H9 (cell line): ENCODE measurements at regions not wholly inside any gene's neighbourhood (a gene's known extent, or its start where the extent isn't known, plus 50 kb on each side); places are given as distances from the start of the nearest gene placed in this dataset.

Source experiments
- DNase-seq: peaks from one replicate; pipeline ENCODE4 v3.0.0-alpha.2; 2017
- H2AFZ ChIP-seq: one replicate; pipeline ENCODE4 v1.6.1; 2013; ENCODE audit warnings: mild to moderate bottlenecking, low read length, control low read depth, moderate library complexity
- H2AK5ac ChIP-seq: 2 replicates; pipeline ENCODE4 v1.6.1; 2013; ENCODE audit warnings: low read length, control low read depth, mixed read lengths; ENCODE audit not compliant: insufficient read length
- H2BK120ac ChIP-seq: one replicate; pipeline ENCODE4 v1.6.1; 2013; ENCODE audit warnings: low read depth, mild to moderate bottlenecking, low read length, control low read depth, inconsistent platforms; ENCODE audit not compliant: poor library complexity, severe bottlenecking
- H2BK12ac ChIP-seq: 2 replicates; pipeline ENCODE4 v1.6.1; 2013; ENCODE audit warnings: low read length, control low read depth, mixed read lengths, low read depth; ENCODE audit not compliant: insufficient read length
- H2BK15ac ChIP-seq: 2 replicates; pipeline ENCODE4 v1.6.1; 2013; ENCODE audit warnings: low read depth, low read length, control low read depth
- H2BK20ac ChIP-seq: one replicate; pipeline ENCODE4 v1.6.1; 2013; ENCODE audit warnings: low read depth, mild to moderate bottlenecking, low read length, control low read depth, inconsistent platforms; ENCODE audit not compliant: poor library complexity, severe bottlenecking
- H2BK5ac ChIP-seq: 2 replicates; pipeline ENCODE4 v1.6.1; 2013; ENCODE audit warnings: low read length, control low read depth, mixed read lengths; ENCODE audit not compliant: insufficient read length
- H3K14ac ChIP-seq: 2 replicates; pipeline ENCODE4 v1.6.1; 2013; ENCODE audit warnings: low read length, control low read depth; ENCODE audit not compliant: insufficient read depth
- H3K18ac ChIP-seq: 2 replicates; pipeline ENCODE4 v1.6.1; 2013; ENCODE audit warnings: low read depth, mild to moderate bottlenecking, mixed read lengths, low read length, control low read depth; ENCODE audit not compliant: insufficient read length
- H3K23ac ChIP-seq: 2 replicates; pipeline ENCODE4 v1.6.1; 2013; ENCODE audit warnings: low read length, control low read depth, mixed read lengths, low read depth; ENCODE audit not compliant: insufficient read length
- H3K23me2 ChIP-seq: 2 replicates; pipeline ENCODE4 v1.6.1; 2013; ENCODE audit warnings: low read depth, mild to moderate bottlenecking, mixed read lengths, low read length, control low read depth; ENCODE audit not compliant: insufficient read length, poor library complexity, severe bottlenecking
- H3K27ac ChIP-seq: 2 replicates; pipeline ENCODE4 v1.5.1; 2013; ENCODE audit warnings: low read length, control low read depth, mixed read lengths, low read depth; ENCODE audit not compliant: insufficient read length
- H3K27me3 ChIP-seq: 2 replicates; pipeline ENCODE4 v1.6.1; 2013; ENCODE audit warnings: low read length, control low read depth, inconsistent platforms; ENCODE audit not compliant: insufficient read depth
- H3K4ac ChIP-seq: 2 replicates; pipeline ENCODE4 v1.6.1; 2013; ENCODE audit warnings: low read depth, mild to moderate bottlenecking, control low read depth, inconsistent platforms, low read length, moderate library complexity
- H3K4me1 ChIP-seq: 2 replicates; pipeline ENCODE4 v1.6.1; 2013; ENCODE audit warnings: low read length, control low read depth, inconsistent platforms; ENCODE audit not compliant: insufficient read depth
- H3K4me2 ChIP-seq: 2 replicates; pipeline ENCODE4 v1.6.1; 2013; ENCODE audit warnings: low read length, control low read depth, mixed read lengths; ENCODE audit not compliant: insufficient read length, insufficient read depth
- H3K56ac ChIP-seq: 2 replicates; pipeline ENCODE4 v1.6.1; 2013; ENCODE audit warnings: low read depth, mild to moderate bottlenecking, mixed read lengths, low read length, control low read depth; ENCODE audit not compliant: insufficient read length
- H3K79me1 ChIP-seq: 2 replicates; pipeline ENCODE4 v1.6.1; 2013; ENCODE audit warnings: low read depth, mild to moderate bottlenecking, moderate library complexity, low read length, control low read depth, inconsistent platforms; ENCODE audit not compliant: insufficient read depth, poor library complexity, severe bottlenecking
- H3K79me2 ChIP-seq: 2 replicates; pipeline ENCODE4 v1.6.1; 2013; ENCODE audit warnings: low read length, control low read depth, inconsistent platforms; ENCODE audit not compliant: insufficient read depth
- H3K9ac ChIP-seq: 2 replicates; pipeline ENCODE4 v1.6.1; 2013; ENCODE audit warnings: low read length, control low read depth, mixed read lengths; ENCODE audit not compliant: insufficient read length; ENCODE audit errors: extremely low read depth
- H3K9me3 ChIP-seq: one replicate; pipeline ENCODE4 v1.6.1; 2013; ENCODE audit warnings: low read depth, low read length, inconsistent platforms; ENCODE audit not compliant: control insufficient read depth
- H3T11ph ChIP-seq: one replicate; pipeline ENCODE4 v1.6.1; 2013; ENCODE audit warnings: mild to moderate bottlenecking, low read length, control low read depth, inconsistent platforms
- H4K20me1 ChIP-seq: one replicate; pipeline ENCODE4 v1.6.1; 2013; ENCODE audit not compliant: control insufficient read depth, insufficient read length, insufficient read depth
- H4K5ac ChIP-seq: 2 replicates; pipeline ENCODE4 v1.6.1; 2013; ENCODE audit warnings: low read depth, mild to moderate bottlenecking, mixed read lengths, low read length, control low read depth; ENCODE audit not compliant: insufficient read length
- H4K8ac ChIP-seq: replicated peaks from 2 replicates; pipeline ENCODE4 v1.6.1; 2013; ENCODE audit warnings: low read length, control low read depth, mixed read lengths, low read depth; ENCODE audit not compliant: insufficient read length
- H4K91ac ChIP-seq: 2 replicates; pipeline ENCODE4 v1.6.1; 2013; ENCODE audit warnings: low read depth, mild to moderate bottlenecking, moderate library complexity, mixed read lengths, low read length, control low read depth; ENCODE audit not compliant: insufficient read length
- H3K27ac Mint-ChIP-seq, 3 experiments: 2 replicates in 2 of 3; 3 replicates in 1 of 3; pipeline ENCODE4 v1.8.0; 2020 to 2021; ENCODE audit warnings: mixed read lengths in 3 of 3, mild to moderate bottlenecking in 1 of 3, moderate library complexity in 1 of 3
- H3K27me3 Mint-ChIP-seq: 2 replicates; pipeline ENCODE4 v1.8.0; 2021; ENCODE audit warnings: low read depth, mild to moderate bottlenecking, moderate library complexity, mixed read lengths
- H3K36me3 Mint-ChIP-seq, 3 experiments: 2 replicates in 2 of 3; 3 replicates in 1 of 3; pipeline ENCODE4 v1.8.0; 2020 to 2021; ENCODE audit warnings: low read depth in 3 of 3, mixed read lengths in 3 of 3; ENCODE audit not compliant: insufficient read depth in 1 of 3
- H3K4me1 Mint-ChIP-seq, 2 experiments: 2 replicates each; pipeline ENCODE4 v1.8.0; 2020; ENCODE audit warnings: mixed read lengths in 2 of 2
- H3K4me3 Mint-ChIP-seq, 2 experiments: 2 replicates in 1 of 2; 3 replicates in 1 of 2; pipeline ENCODE4 v1.8.0; 2020 to 2021; ENCODE audit warnings: mild to moderate bottlenecking in 2 of 2, mixed read lengths in 2 of 2, moderate library complexity in 1 of 2
- H3K9me3 Mint-ChIP-seq, 2 experiments: 2 replicates in 1 of 2; 3 replicates in 1 of 2; pipeline ENCODE4 v1.8.0; 2020; ENCODE audit warnings: mild to moderate bottlenecking in 2 of 2, mixed read lengths in 2 of 2, moderate library complexity in 1 of 2
- WGBS: extraction: QIAGEN DNeasy Blood & Tissue Kit; methylation state at CpG from one replicate; pipeline ENCODE4 v1.1.7; 2013; ENCODE audit warnings: missing lambda C conversion rate, low lambda C conversion rate, mixed read lengths; ENCODE audit not compliant: insufficient read length; ENCODE audit errors: extremely low coverage; 5-methylcytosine and 5-hydroxymethylcytosine counted together
- TF ChIP-seq, protein P1 (sequence below): fragments of 200-600 bp; sonication (generic); conservative IDR thresholded peaks from 3 replicates; pipeline ENCODE4 v1.8.0; 2021; ENCODE audit warnings: antibody characterized with exemption, mild to moderate bottlenecking

DNA sequence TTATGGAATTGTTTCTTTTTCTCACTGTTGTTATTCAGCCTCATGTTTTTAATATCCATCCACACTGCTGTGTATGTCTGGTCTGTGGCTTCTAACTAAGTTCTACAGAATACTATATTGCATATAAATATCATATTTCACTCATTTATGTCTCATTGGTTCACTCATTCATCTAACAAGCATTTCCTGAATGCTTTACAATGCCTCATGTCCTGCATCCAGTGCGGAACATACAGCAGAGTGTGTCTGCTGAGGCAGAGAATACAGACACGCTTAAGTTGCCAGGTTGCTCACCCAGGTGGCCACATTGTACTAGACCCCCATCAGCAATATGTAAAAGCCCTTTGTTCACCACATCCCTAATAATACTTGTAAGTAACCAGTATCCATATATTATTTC, 111.8 kb upstream of the CNTNAP2 start:
- peaks cover 28% of the 10 kb centered on the region for H3K27me3 Mint-ChIP-seq
- H3K18ac ChIP-seq: no peak overlapping the region
- H3K27me3 ChIP-seq: peaks cover 2% of the 10 kb centered on the region; the same call in 1 of the 2 replicates
- H4K20me1 ChIP-seq: no peaks in the 10 kb centered on the region
- H3K56ac ChIP-seq: no peak overlapping the region
- no peak overlapping the region for H3K23ac ChIP-seq
- DNase-seq: no peak
- no peak overlapping the region for H3K4me2 ChIP-seq
- no peak overlapping the region for H3T11ph ChIP-seq
- H3K79me1 ChIP-seq: no peaks in the 10 kb centered on the region
- H2BK120ac ChIP-seq: no peak overlapping the region
- H3K14ac ChIP-seq: no peak overlapping the region
- no peak overlapping the region for H3K4ac ChIP-seq
- no peak overlapping the region for H2AK5ac ChIP-seq
- H3K27ac ChIP-seq: no peak overlapping the region
- H4K8ac ChIP-seq: no peak overlapping the region
- no peak overlapping the region for H2AFZ ChIP-seq
- WGBS: no CpG with 5 or more reads among the region's 2 CpGs
- H2BK20ac ChIP-seq: no peak overlapping the region
- H3K9me3 ChIP-seq: no peaks in the 10 kb centered on the region
- H3K4me3 Mint-ChIP-seq: no peak overlapping the region
- H3K27ac Mint-ChIP-seq: no peak overlapping the region
- TF ChIP-seq, protein P1, sequence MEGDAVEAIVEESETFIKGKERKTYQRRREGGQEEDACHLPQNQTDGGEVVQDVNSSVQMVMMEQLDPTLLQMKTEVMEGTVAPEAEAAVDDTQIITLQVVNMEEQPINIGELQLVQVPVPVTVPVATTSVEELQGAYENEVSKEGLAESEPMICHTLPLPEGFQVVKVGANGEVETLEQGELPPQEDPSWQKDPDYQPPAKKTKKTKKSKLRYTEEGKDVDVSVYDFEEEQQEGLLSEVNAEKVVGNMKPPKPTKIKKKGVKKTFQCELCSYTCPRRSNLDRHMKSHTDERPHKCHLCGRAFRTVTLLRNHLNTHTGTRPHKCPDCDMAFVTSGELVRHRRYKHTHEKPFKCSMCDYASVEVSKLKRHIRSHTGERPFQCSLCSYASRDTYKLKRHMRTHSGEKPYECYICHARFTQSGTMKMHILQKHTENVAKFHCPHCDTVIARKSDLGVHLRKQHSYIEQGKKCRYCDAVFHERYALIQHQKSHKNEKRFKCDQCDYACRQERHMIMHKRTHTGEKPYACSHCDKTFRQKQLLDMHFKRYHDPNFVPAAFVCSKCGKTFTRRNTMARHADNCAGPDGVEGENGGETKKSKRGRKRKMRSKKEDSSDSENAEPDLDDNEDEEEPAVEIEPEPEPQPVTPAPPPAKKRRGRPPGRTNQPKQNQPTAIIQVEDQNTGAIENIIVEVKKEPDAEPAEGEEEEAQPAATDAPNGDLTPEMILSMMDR: no peak
- no peaks in the 10 kb centered on the region for H3K4me1 Mint-ChIP-seq
- no peak overlapping the region for H4K91ac ChIP-seq
- no peak overlapping the region for H4K5ac ChIP-seq
- no peak overlapping the region for H3K9ac ChIP-seq
- no peaks in the 10 kb centered on the region for H3K36me3 Mint-ChIP-seq
- H2BK5ac ChIP-seq: no peak overlapping the region
- peaks cover 3% of the 10 kb centered on the region; the same call in 1 of the 2 replicates for H3K4me1 ChIP-seq
- no peak overlapping the region for H2BK12ac ChIP-seq
- H3K79me2 ChIP-seq: no peaks in the 10 kb centered on the region
- no peaks in the 10 kb centered on the region for H3K23me2 ChIP-seq
- no peaks in the 10 kb centered on the region for H3K9me3 Mint-ChIP-seq
- H2BK15ac ChIP-seq: no peak overlapping the region
